HepG2 (cell line): ENCODE measurements at regions not wholly inside any gene's neighbourhood (a gene's known extent, or its start where the extent isn't known, plus 50 kb on each side); places are given as distances from the start of the nearest gene placed in this dataset.

Experiments
- ELF1 ChIP-seq: sonication (generic); formaldehyde crosslinking; IDR thresholded peaks from 2 replicates; pipeline ENCODE4 v1.4.0; 2020; ENCODE audit warnings: missing genetic modification reagents
- MIXL1 ChIP-seq: IDR thresholded peaks from 2 replicates; pipeline ENCODE4 v1.6.1; 2016
- SMARCE1 ChIP-seq: fragments of 450-650 bp; IDR thresholded peaks from 2 replicates; pipeline ENCODE4 v1.6.1; 2017; ENCODE audit warnings: borderline replicate concordance
- SRSF1 ChIP-seq: fragments of 200-400 bp; formaldehyde crosslinking; optimal IDR thresholded peaks from 2 replicates; pipeline ENCODE3; 2017; ENCODE audit warnings: mild to moderate bottlenecking, low read depth, low read length, moderate library complexity
- TIGD3 ChIP-seq: sonication (generic); formaldehyde crosslinking; IDR thresholded peaks from 2 replicates; pipeline ENCODE4 v1.5.1; 2020; ENCODE audit warnings: mild to moderate bottlenecking, missing genetic modification reagents, borderline replicate concordance
- ZEB1 ChIP-seq: IDR thresholded peaks from 2 replicates; pipeline ENCODE4 v1.6.1; 2012; ENCODE audit warnings: mild to moderate bottlenecking, low read depth, inconsistent platforms; ENCODE audit not compliant: insufficient replicate concordance
- ZFP91 ChIP-seq: sonication (generic); formaldehyde crosslinking; IDR thresholded peaks from 2 replicates; pipeline ENCODE4 v1.9.0; 2022; ENCODE audit warnings: missing genetic modification reagents, mild to moderate bottlenecking, borderline replicate concordance
- ZFY ChIP-seq: sonication (generic); formaldehyde crosslinking; IDR thresholded peaks from 2 replicates; pipeline ENCODE4 v1.4.0; 2020; ENCODE audit warnings: missing genetic modification reagents
- ZHX2 ChIP-seq, 2 experiments: sonication (generic) in 1 of 2; formaldehyde crosslinking in 1 of 2; IDR thresholded peaks; 2 replicates each; pipeline versions ENCODE4 v1.6.1 to v1.9.0; 2014 to 2022; ENCODE audit warnings: antibody characterized with exemption in 1 of 2, borderline replicate concordance in 1 of 2, inconsistent platforms in 1 of 2, low read depth in 1 of 2, missing genetic modification reagents in 1 of 2
- ZMAT5 ChIP-seq: sonication (generic); formaldehyde crosslinking; IDR thresholded peaks from 2 replicates; pipeline ENCODE4 v1.5.0; 2020; ENCODE audit warnings: mild to moderate bottlenecking, low read depth, missing genetic modification reagents, borderline replicate concordance
- ZNF121 ChIP-seq: sonication (generic); formaldehyde crosslinking; IDR thresholded peaks from 2 replicates; pipeline ENCODE4 v1.5.0; 2020; ENCODE audit warnings: mild to moderate bottlenecking, missing genetic modification reagents
- ZNF142 ChIP-seq: sonication (generic); formaldehyde crosslinking; IDR thresholded peaks from 2 replicates; pipeline ENCODE4 v1.4.0; 2020; ENCODE audit warnings: missing genetic modification reagents
- ZNF766 ChIP-seq: sonication (generic); formaldehyde crosslinking; IDR thresholded peaks from 2 replicates; pipeline ENCODE4 v1.5.0; 2020; ENCODE audit warnings: missing genetic modification reagents, borderline replicate concordance

- no peak for TF ChIP-seq ZHX2 (IDR thresholded peaks at IDR 0.05; ENCODE audit: low read depth)
- TF ChIP-seq ZHX2 (CRISPR knock-in tag; IDR thresholded peaks at IDR 0.05; ENCODE audit: borderline replicate concordance), result no peak
- no peak for TF ChIP-seq SMARCE1
- TF ChIP-seq ZEB1, result no peak
- peak; percentile 18; the same call in 1 of the 2 replicates for TF ChIP-seq MIXL1
- TF ChIP-seq ZNF142, result no peak
- TF ChIP-seq ZNF766 (CRISPR knock-in tag), result no peak
- no peak for TF ChIP-seq ZNF121
- peak; percentile 33; the same call in 1 of the 2 replicates for TF ChIP-seq ZFY (CRISPR knock-in tag)
- TF ChIP-seq TIGD3 (CRISPR knock-in tag), result no peak
- TF ChIP-seq SRSF1, result no peak
- 0 out of 2 replicates have a peak, but pooled peaks have one; percentile 23 for TF ChIP-seq ELF1 (CRISPR knock-in tag)
- peak; percentile 25; the same call in 1 of the 2 replicates for TF ChIP-seq ZFP91
- no peak for TF ChIP-seq ZMAT5 (CRISPR knock-in tag)
Observed at GRCh38 chr3:150183678-150184425, 213.2 kb upstream of the PFN2 start (continued).
